Fibroblast of lung (primary cell): ENCODE measurements at regions not wholly inside any gene's neighbourhood (a gene's known extent, or its start where the extent isn't known, plus 50 kb on each side); places are given as distances from the start of the nearest gene placed in this dataset.

Experiments used
- DNase-seq, 2 donors: peaks; one replicate each; pipeline versions ENCODE4 v3.0.0 to v3.0.0-alpha.2; 2010; ENCODE audit warnings: low read depth in 2 of 2
- H2AFZ ChIP-seq: 2 replicates; pipeline ENCODE4 v1.5.1; 2012; ENCODE audit warnings: low read length, control low read depth, inconsistent platforms
- H3K27ac ChIP-seq: 2 replicates; pipeline ENCODE4 v1.5.1; 2011; ENCODE audit warnings: low read length, control low read depth; ENCODE audit not compliant: insufficient read depth
- H3K27me3 ChIP-seq: 2 replicates; pipeline ENCODE4 v1.5.1; 2011; ENCODE audit warnings: mild to moderate bottlenecking, low read length; ENCODE audit not compliant: control insufficient read depth, insufficient read depth
- H3K36me3 ChIP-seq: 2 replicates; pipeline ENCODE4 v1.5.1; 2011; ENCODE audit warnings: low read length; ENCODE audit not compliant: control insufficient read depth, insufficient read depth
- H3K4me1 ChIP-seq: 2 replicates; pipeline ENCODE4 v1.5.1; 2011; ENCODE audit warnings: low read length; ENCODE audit not compliant: control insufficient read depth, insufficient read depth; ENCODE audit errors: extremely low read depth
- H3K4me2 ChIP-seq: 2 replicates; pipeline ENCODE4 v1.5.1; 2011; ENCODE audit warnings: low read length, control low read depth; ENCODE audit not compliant: insufficient read depth; ENCODE audit errors: extremely low read depth
- H3K4me3 ChIP-seq, 4 experiments: fragments of 200-600 bp in 1 of 4; sonication (generic) in 1 of 4; replicated peaks in 1 of 4; 2 replicates each; pipeline ENCODE4 v1.5.1; 2011 to 2016; ENCODE audit warnings: low read length in 4 of 4, low read depth in 3 of 4, mild to moderate bottlenecking in 3 of 4, control low read depth in 2 of 4, inconsistent platforms in 1 of 4, mixed read lengths in 1 of 4; ENCODE audit not compliant: insufficient read depth in 1 of 4; ENCODE audit errors: control extremely low read depth in 1 of 4
- H3K79me2 ChIP-seq: 2 replicates; pipeline ENCODE4 v1.5.1; 2012; ENCODE audit warnings: mild to moderate bottlenecking, low read length, inconsistent platforms; ENCODE audit not compliant: control insufficient read depth, insufficient read depth
- H3K9ac ChIP-seq: 2 replicates; pipeline ENCODE4 v1.5.1; 2011; ENCODE audit warnings: mild to moderate bottlenecking, low read length, control low read depth; ENCODE audit not compliant: insufficient read depth
- H3K9me3 ChIP-seq: 2 replicates; pipeline ENCODE4 v1.5.1; 2012; ENCODE audit warnings: low read depth, low read length; ENCODE audit not compliant: control insufficient read depth, insufficient read depth
- H4K20me1 ChIP-seq: 2 replicates; pipeline ENCODE4 v1.5.1; 2011; ENCODE audit warnings: low read length; ENCODE audit not compliant: control insufficient read depth, insufficient read depth; ENCODE audit errors: extremely low read depth
- EZH2 ChIP-seq: IDR thresholded peaks from 2 replicates; pipeline ENCODE4 v1.5.1; 2012; ENCODE audit warnings: low read length, control low read depth, mild to moderate bottlenecking; ENCODE audit errors: missing control alignments
- TF ChIP-seq, protein P1 (sequence below), 2 donors: IDR thresholded peaks in 1 of 2; conservative IDR thresholded peaks in 1 of 2; 1 replicate in 1 of 2; 2 replicates in 1 of 2; pipeline ENCODE4 v1.5.1; 2011 to 2012; ENCODE audit warnings: low read length in 2 of 2, control low read depth in 1 of 2, inconsistent platforms in 1 of 2, low read depth in 1 of 2, mild to moderate bottlenecking in 1 of 2

DNA sequence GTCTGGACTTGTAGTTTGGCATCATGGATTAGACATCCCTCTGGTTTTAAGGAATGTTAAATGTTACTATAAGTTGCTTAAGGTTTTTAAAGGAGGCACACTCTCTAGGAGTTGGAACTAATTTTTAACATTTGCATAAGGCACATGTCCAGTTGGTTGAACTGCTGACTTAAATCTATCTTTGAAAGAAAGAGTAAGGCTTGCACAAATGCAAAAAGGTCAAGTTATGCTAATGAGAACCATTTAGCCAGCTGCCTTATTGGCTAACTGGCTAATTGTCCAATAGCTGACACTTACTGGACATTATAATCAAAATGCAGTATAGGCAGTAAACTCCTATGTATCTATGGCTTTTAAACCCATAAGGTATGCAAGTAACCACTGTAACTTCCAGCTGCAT is 206.1 kb upstream of the TTC29 start:
- H3K79me2 ChIP-seq = no peaks in the 10 kb centered on the region
- no peaks in the 10 kb centered on the region for H3K9me3 ChIP-seq
- H3K4me2 ChIP-seq = no peak overlapping the region
- H3K27me3 ChIP-seq = no peaks in the 10 kb centered on the region
- H3K9ac ChIP-seq = no peak overlapping the region
- TF ChIP-seq, protein P1, sequence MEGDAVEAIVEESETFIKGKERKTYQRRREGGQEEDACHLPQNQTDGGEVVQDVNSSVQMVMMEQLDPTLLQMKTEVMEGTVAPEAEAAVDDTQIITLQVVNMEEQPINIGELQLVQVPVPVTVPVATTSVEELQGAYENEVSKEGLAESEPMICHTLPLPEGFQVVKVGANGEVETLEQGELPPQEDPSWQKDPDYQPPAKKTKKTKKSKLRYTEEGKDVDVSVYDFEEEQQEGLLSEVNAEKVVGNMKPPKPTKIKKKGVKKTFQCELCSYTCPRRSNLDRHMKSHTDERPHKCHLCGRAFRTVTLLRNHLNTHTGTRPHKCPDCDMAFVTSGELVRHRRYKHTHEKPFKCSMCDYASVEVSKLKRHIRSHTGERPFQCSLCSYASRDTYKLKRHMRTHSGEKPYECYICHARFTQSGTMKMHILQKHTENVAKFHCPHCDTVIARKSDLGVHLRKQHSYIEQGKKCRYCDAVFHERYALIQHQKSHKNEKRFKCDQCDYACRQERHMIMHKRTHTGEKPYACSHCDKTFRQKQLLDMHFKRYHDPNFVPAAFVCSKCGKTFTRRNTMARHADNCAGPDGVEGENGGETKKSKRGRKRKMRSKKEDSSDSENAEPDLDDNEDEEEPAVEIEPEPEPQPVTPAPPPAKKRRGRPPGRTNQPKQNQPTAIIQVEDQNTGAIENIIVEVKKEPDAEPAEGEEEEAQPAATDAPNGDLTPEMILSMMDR (conservative IDR thresholded peaks at IDR 0.05 in 1 of 2, IDR thresholded peaks at IDR 0.05 in 1 of 2; ENCODE audit: low read depth in 1 of 2, low read length in 2 of 2) = no peak
- TF ChIP-seq EZH2 = no peak
- no peaks in the 10 kb centered on the region for H3K4me1 ChIP-seq
- H3K27ac ChIP-seq = no peak overlapping the region
- H3K36me3 ChIP-seq = no peaks in the 10 kb centered on the region
- DNase-seq = no peak
- H2AFZ ChIP-seq = no peak overlapping the region
- H3K4me3 ChIP-seq = no peak overlapping the region
- H4K20me1 ChIP-seq = no peaks in the 10 kb centered on the region

DNA sequence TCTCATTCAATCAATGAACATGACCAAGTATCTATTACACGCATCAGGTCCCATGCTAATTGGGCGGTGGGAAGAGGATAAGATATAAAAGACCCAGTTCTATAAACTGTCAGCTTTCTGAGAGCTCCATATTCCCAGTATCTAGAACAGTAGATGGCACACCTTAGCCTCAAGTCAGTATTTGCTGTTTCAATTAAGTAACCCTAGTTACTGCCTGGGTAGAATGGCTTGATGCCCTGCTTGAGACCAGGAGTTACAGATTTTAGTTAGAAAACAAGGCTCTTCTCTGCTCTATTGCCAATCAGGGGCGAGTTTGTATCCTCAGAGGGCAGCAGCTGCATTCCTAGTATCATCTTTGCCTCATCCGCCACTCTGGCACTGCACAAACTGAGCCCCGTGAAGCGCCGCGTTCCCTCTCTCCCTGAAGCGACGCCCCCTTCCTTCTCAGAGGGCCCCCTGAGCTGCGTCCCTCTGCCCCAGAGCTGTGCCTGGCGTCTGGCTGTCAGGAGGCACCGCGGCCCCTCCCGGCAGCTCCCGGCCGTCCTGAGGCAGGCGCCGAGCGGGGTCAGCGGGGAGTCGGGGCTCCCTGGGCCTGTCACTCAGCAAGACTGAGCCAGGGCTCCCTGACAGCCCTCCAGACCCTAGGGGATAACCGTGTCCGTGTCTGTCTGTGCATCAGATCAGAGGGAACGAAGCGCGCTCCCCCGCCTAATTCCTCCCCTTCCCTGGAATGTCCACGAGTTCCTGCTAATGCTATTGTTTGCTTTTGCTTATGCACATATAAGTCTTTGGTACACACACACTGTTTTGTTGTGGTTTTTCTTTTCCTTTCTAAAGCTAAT is 212.4 kb upstream of the TTC29 start:
- peak; percentile 39 to 43 for DNase-seq
- Histone ChIP-seq H3K27me3 (no peaks in the 10 kb centered on the region), H3K36me3 (no peaks in the 10 kb centered on the region), H3K4me2 (peak overlapping the region; percentile 75), H3K27ac (no peak overlapping the region), H4K20me1 (no peaks in the 10 kb centered on the region), H3K9me3 (no peaks in the 10 kb centered on the region), H3K79me2 (no peaks in the 10 kb centered on the region), H3K9ac (peak overlapping the region; percentile 16), H2AFZ (peak overlapping the region; percentile 35), H3K4me1 (no peaks in the 10 kb centered on the region), H3K4me3 (peak overlapping the region; percentile 4 to 53 (median 46))
- no peak for TF ChIP-seq EZH2
- TF ChIP-seq, protein P1 (conservative IDR thresholded peaks at IDR 0.05 in 1 of 2, IDR thresholded peaks at IDR 0.05 in 1 of 2; ENCODE audit: low read depth in 1 of 2, low read length in 2 of 2) = no peak

- TF ChIP-seq, protein P1 (conservative IDR thresholded peaks at IDR 0.05 in 1 of 2, IDR thresholded peaks at IDR 0.05 in 1 of 2; ENCODE audit: low read depth in 1 of 2, low read length in 2 of 2) = peak; percentile 85 to 90
- no peak for TF ChIP-seq EZH2
- H4K20me1 ChIP-seq = no peaks in the 10 kb centered on the region
- peak; percentile 54 to 81 for DNase-seq
- no peaks in the 10 kb centered on the region for H3K4me1 ChIP-seq
- no peaks in the 10 kb centered on the region for H3K27me3 ChIP-seq
- no peaks in the 10 kb centered on the region for H3K79me2 ChIP-seq
- no peaks in the 10 kb centered on the region for H3K9me3 ChIP-seq
- H3K4me2 ChIP-seq = no peak overlapping the region
- H3K36me3 ChIP-seq = no peaks in the 10 kb centered on the region
- H3K9ac ChIP-seq = no peak overlapping the region
- no peak overlapping the region for H3K27ac ChIP-seq
- H2AFZ ChIP-seq = no peak overlapping the region
- H3K4me3 ChIP-seq = no peak overlapping the region
These were observed 215.3 kb upstream of the TTC29 start for GRCh38 chr4:147160908-147161513.
